IMR-90 (cell line): ENCODE measurements at regions not wholly inside any gene's neighbourhood (a gene's known extent, or its start where the extent isn't known, plus 50 kb on each side); places are given as distances from the start of the nearest gene placed in this dataset.

Source experiments
- ATAC-seq: fragments of 200-7000 bp; cut with Tn5 transposase; 2 replicates; pipeline ENCODE4 v1.9.1; 2020; ENCODE audit warnings: low read depth, mild to moderate bottlenecking, moderate library complexity
- BruUV-seq: library from RNA; stranded (reverse); fragments of 400-500 nt; replicated peaks from 2 replicates; lab custom pipeline; 2021; lab: Mats Ljungman, UMichigan
- CTCF ChIA-PET: fragments of 300-600 bp; formaldehyde crosslinking; extraction: SDS; loops from one replicate; lab custom pipeline; 2021; ENCODE audit warnings: antibody characterized with exemption; lab: Yijun Ruan, JAX
- POLR2A ChIA-PET: fragments of 300-600 bp; sonication (Branson Sonifier 250); formaldehyde crosslinking; loops from one replicate; lab custom pipeline; 2022; ENCODE audit warnings: antibody characterized with exemption; ENCODE audit not compliant: unreplicated experiment; lab: Charles Lee
- DNase-seq: peaks from one replicate; pipeline ENCODE4 v3.0.0; 2013
- H2AFZ ChIP-seq: replicated peaks from 2 replicates; pipeline ENCODE3; 2013; ENCODE audit warnings: low read length, mild to moderate bottlenecking; ENCODE audit not compliant: poor library complexity
- H2AK5ac ChIP-seq: 2 replicates; pipeline ENCODE4 v1.6.1; 2013; ENCODE audit warnings: low read depth, low read length, inconsistent platforms
- H2AK9ac ChIP-seq: replicated peaks from 2 replicates; pipeline ENCODE3; 2013; ENCODE audit warnings: mild to moderate bottlenecking, low read depth, low read length, moderate library complexity; ENCODE audit not compliant: poor library complexity
- H2BK120ac ChIP-seq: 2 replicates; pipeline ENCODE4 v1.6.1; 2013; ENCODE audit warnings: low read depth, low read length, inconsistent platforms
- H2BK15ac ChIP-seq: 3 replicates; pipeline ENCODE4 v1.6.1; 2013; ENCODE audit warnings: low read depth, low read length, inconsistent platforms
- H2BK20ac ChIP-seq: 2 replicates; pipeline ENCODE4 v1.6.1; 2013; ENCODE audit warnings: low read depth, mild to moderate bottlenecking, inconsistent platforms, low read length, moderate library complexity
- H2BK5ac ChIP-seq: 2 replicates; pipeline ENCODE4 v1.6.1; 2013; ENCODE audit warnings: mild to moderate bottlenecking, low read depth, low read length, inconsistent platforms; ENCODE audit not compliant: poor library complexity, severe bottlenecking
- H3K14ac ChIP-seq: replicated peaks from 2 replicates; pipeline ENCODE4 v1.6.1; 2013; ENCODE audit warnings: low read depth, low read length, inconsistent platforms
- H3K18ac ChIP-seq: 2 replicates; pipeline ENCODE4 v1.6.1; 2013; ENCODE audit warnings: low read depth, low read length, control low read depth
- H3K23ac ChIP-seq: 2 replicates; pipeline ENCODE4 v1.6.1; 2013; ENCODE audit warnings: low read depth, low read length, inconsistent platforms
- H3K27ac ChIP-seq: 2 replicates; pipeline ENCODE4 v1.5.1; 2013; ENCODE audit warnings: mild to moderate bottlenecking, control low read depth, low read length; ENCODE audit not compliant: insufficient read depth
- H3K27me3 ChIP-seq: 2 replicates; pipeline ENCODE4 v1.6.1; 2013; ENCODE audit warnings: low read length; ENCODE audit not compliant: control insufficient read depth, insufficient read depth
- H3K36me3 ChIP-seq: 2 replicates; pipeline ENCODE4 v1.6.1; 2013; ENCODE audit warnings: low read length, mixed read lengths; ENCODE audit not compliant: control insufficient read depth, insufficient read depth
- H3K4ac ChIP-seq: 2 replicates; pipeline ENCODE4 v1.6.1; 2013; ENCODE audit warnings: low read depth, low read length, inconsistent platforms
- H3K4me1 ChIP-seq: 2 replicates; pipeline ENCODE4 v1.6.1; 2013; ENCODE audit warnings: low read length, mixed read lengths; ENCODE audit not compliant: control insufficient read depth, insufficient read depth
- H3K4me2 ChIP-seq: 2 replicates; pipeline ENCODE4 v1.6.1; 2013; ENCODE audit warnings: low read depth, mild to moderate bottlenecking, control low read depth, low read length, moderate library complexity
- H3K4me3 ChIP-seq: 2 replicates; pipeline ENCODE4 v1.5.1; 2013; ENCODE audit warnings: low read depth, mild to moderate bottlenecking, control low read depth, low read length, moderate library complexity; ENCODE audit not compliant: insufficient read depth
- H3K56ac ChIP-seq: 2 replicates; pipeline ENCODE4 v1.6.1; 2013; ENCODE audit warnings: low read length, inconsistent platforms; ENCODE audit not compliant: insufficient read depth; ENCODE audit errors: extremely low read depth
- H3K79me1 ChIP-seq, 2 experiments: 2 replicates each; pipeline ENCODE4 v1.6.1; 2013; ENCODE audit warnings: low read length in 2 of 2, inconsistent platforms in 1 of 2, low read depth in 1 of 2
- H3K9ac ChIP-seq: 2 replicates; pipeline ENCODE4 v1.6.1; 2013; ENCODE audit warnings: low read depth, low read length, control low read depth
- H3K9me1 ChIP-seq: 2 replicates; pipeline ENCODE4 v1.6.1; 2013; ENCODE audit warnings: low read length, inconsistent platforms; ENCODE audit not compliant: insufficient read depth
- H3K9me3 ChIP-seq: 2 replicates; pipeline ENCODE4 v1.6.1; 2013; ENCODE audit warnings: low read length; ENCODE audit not compliant: control insufficient read depth, insufficient read depth
- H4K20me1 ChIP-seq: 2 replicates; pipeline ENCODE4 v1.6.1; 2013; ENCODE audit warnings: low read length, inconsistent platforms; ENCODE audit not compliant: insufficient read depth
- H4K5ac ChIP-seq: 2 replicates; pipeline ENCODE4 v1.6.1; 2013; ENCODE audit warnings: mild to moderate bottlenecking, low read depth, low read length, control low read depth
- H4K8ac ChIP-seq, 2 experiments: 2 replicates each; pipeline ENCODE4 v1.6.1; 2013; ENCODE audit warnings: low read depth in 2 of 2, low read length in 2 of 2, control low read depth in 1 of 2, inconsistent platforms in 1 of 2
- H4K91ac ChIP-seq: 2 replicates; pipeline ENCODE4 v1.6.1; 2013; ENCODE audit warnings: low read depth, low read length, inconsistent platforms; ENCODE audit not compliant: insufficient read depth
- CEBPB ChIP-seq: IDR thresholded peaks from 2 replicates; pipeline ENCODE4 v1.6.1; 2012; ENCODE audit warnings: low read depth, low read length, improper control_type of control experiment
- CTCF ChIP-seq: conservative IDR thresholded peaks from 2 replicates; pipeline ENCODE4 v1.5.1; 2012; ENCODE audit warnings: mild to moderate bottlenecking, low read depth, low read length, improper control_type of control experiment
- MAFK ChIP-seq: IDR thresholded peaks from 2 replicates; pipeline ENCODE4 v1.6.1; 2012; ENCODE audit warnings: low read depth, low read length, improper control_type of control experiment
- MAZ ChIP-seq: IDR thresholded peaks from 2 replicates; pipeline ENCODE4 v1.6.1; 2012; ENCODE audit warnings: low read depth, mild to moderate bottlenecking, low read length, improper control_type of control experiment, moderate library complexity, borderline replicate concordance
- RCOR1 ChIP-seq: IDR thresholded peaks from 2 replicates; pipeline ENCODE4 v1.6.1; 2012; ENCODE audit warnings: mild to moderate bottlenecking, low read length, improper control_type of control experiment; ENCODE audit not compliant: insufficient replicate concordance
- SMC3 ChIP-seq: fragments of 150-350 bp; IDR thresholded peaks from 2 replicates; pipeline ENCODE4 v1.6.1; 2016; ENCODE audit warnings: low read depth, mild to moderate bottlenecking, antibody characterized with exemption, low read length, moderate library complexity
- dilution Hi-C: fragments of 300-500 bp; cut with HindIII; formaldehyde crosslinking; loops from one replicate; pipeline ENCODE4 v1.14.3; 2018; ENCODE audit warnings: low sequenced_read_pairs; ENCODE audit not compliant: unreplicated experiment
- in situ Hi-C: fragments of 300-500 bp; cut with MboI; formaldehyde crosslinking; loops from 3 replicates; pipeline ENCODE4 v1.14.3; 2019; ENCODE audit warnings: low sequenced_read_pairs, inconsistent platforms, mixed read lengths
- intact Hi-C: fragments of 100-400 bp; cut with micrococcal nuclease; formaldehyde crosslinking; loops from 2 replicates; pipeline ENCODE4 v1.10.0; 2022

GRCh38 chr3:164306042-164306441 is 772.3 kb downstream of the SI start:
- H3K27ac ChIP-seq = no peak overlapping the region
- peaks cover 20% of the 10 kb centered on the region for H3K9me3 ChIP-seq
- no peak overlapping the region for H2AFZ ChIP-seq
- no peak overlapping the region for H3K4me2 ChIP-seq
- no peak overlapping the region for H2AK5ac ChIP-seq
- in situ Hi-C loops = no loop called here
- ChIA-PET POLR2A (no interaction called here), CTCF (no interaction called here)
- H3K36me3 ChIP-seq = no peaks in the 10 kb centered on the region
- H3K14ac ChIP-seq = no peak overlapping the region
- H3K23ac ChIP-seq = no peak overlapping the region
- no peak overlapping the region for H3K18ac ChIP-seq
- no peak for DNase-seq
- no peak overlapping the region for H4K5ac ChIP-seq
- no peak for ATAC-seq
- BruUV-seq = no TSS peak
- no peaks in the 10 kb centered on the region for H3K27me3 ChIP-seq
- no peak overlapping the region for H2BK5ac ChIP-seq
- no peak overlapping the region for H2BK120ac ChIP-seq
- no peak overlapping the region for H3K4me3 ChIP-seq
- no peak overlapping the region for H2BK20ac ChIP-seq
- dilution Hi-C loops = no loop called here
- no peaks in the 10 kb centered on the region for H3K4me1 ChIP-seq
- H4K20me1 ChIP-seq = no peaks in the 10 kb centered on the region
- no peak overlapping the region for H2BK15ac ChIP-seq
- no peaks in the 10 kb centered on the region for H3K9me1 ChIP-seq
- H3K79me1 ChIP-seq = no peaks in the 10 kb centered on the region
- H2AK9ac ChIP-seq = no peak overlapping the region
- H3K4ac ChIP-seq = no peak overlapping the region
- H3K56ac ChIP-seq = no peak overlapping the region
- no peak overlapping the region for H4K91ac ChIP-seq
- TF ChIP-seq MAZ = no peak
- no peak for TF ChIP-seq CTCF
- TF ChIP-seq CEBPB = no peak
- TF ChIP-seq MAFK = no peak
- no peak for TF ChIP-seq RCOR1
- TF ChIP-seq SMC3 = no peak
- no peak overlapping the region for H4K8ac ChIP-seq
- intact Hi-C loops = no loop called here
- no peak overlapping the region for H3K9ac ChIP-seq
